Ovary (tissue), 7 donors: ENCODE measurements at regions not wholly inside any gene's neighbourhood (a gene's known extent, or its start where the extent isn't known, plus 50 kb on each side); places are given as distances from the start of the nearest gene placed in this dataset.

ENCODE experiments used
- DNase-seq, 5 donors: peaks; one replicate each; pipeline ENCODE4 v3.0.0-alpha.2; 2019 to 2020
- H3K27ac ChIP-seq, 2 donors: fragments of 200-600 bp; one replicate each; pipeline versions ENCODE4 v1.5.1 to v1.8.0; 2019 to 2022
- H3K27me3 ChIP-seq: fragments of 200-600 bp; one replicate; pipeline ENCODE4 v1.8.0; 2022
- H3K36me3 ChIP-seq: fragments of 200-600 bp; sonication (generic); one replicate; pipeline ENCODE4 v1.5.1; 2019
- H3K4me1 ChIP-seq: one replicate; pipeline ENCODE4 v1.8.1; 2013; ENCODE audit warnings: mild to moderate bottlenecking, moderate library complexity; ENCODE audit not compliant: insufficient read depth
- H3K4me3 ChIP-seq: fragments of 200-600 bp; sonication (generic); one replicate; pipeline ENCODE4 v1.5.1; 2017
- H3K9me3 ChIP-seq, 2 donors: fragments of 200-600 bp in 1 of 2; sonication (generic) in 1 of 2; one replicate each; pipeline versions ENCODE4 v1.5.1 to v1.8.1; 2013 to 2019; ENCODE audit warnings: mild to moderate bottlenecking in 1 of 2, moderate library complexity in 1 of 2
- EP300 ChIP-seq: sonication (generic); formaldehyde crosslinking; IDR thresholded peaks from one replicate; pipeline ENCODE4 v1.6.1; 2017; ENCODE audit warnings: antibody characterized with exemption
- POLR2A ChIP-seq: fragments of 450-650 bp; IDR thresholded peaks from one replicate; pipeline ENCODE4 v1.6.1; 2017; ENCODE audit warnings: antibody characterized with exemption, mild to moderate bottlenecking, moderate library complexity
- WGBS, 3 donors: extraction: QIAGEN DNeasy Blood & Tissue Kit in 1 of 3; methylation state at CpG; one replicate each; pipeline versions ENCODE4 v1.1.5 to v1.1.7; 2013 to 2017; 5-methylcytosine and 5-hydroxymethylcytosine counted together
- intact Hi-C, 4 donors: fragments of 100-400 bp; cut with DNase I; formaldehyde crosslinking; loops; one replicate each; pipeline versions ENCODE4 v1.11.0 to v1.15.1; 2022 to 2023
- TF ChIP-seq, protein P1 (sequence below), 3 donors: fragments of 450-650 bp in 2 of 3; fragments of 200-600 bp in 1 of 3; IDR thresholded peaks; one replicate each; pipeline versions ENCODE4 v1.5.1 to v1.8.0; 2016 to 2022; ENCODE audit warnings: antibody characterized with exemption in 3 of 3, mild to moderate bottlenecking in 1 of 3
- donor health status: DM: no; HTN: no; CAD: no; lungs with moderate emphysema.
- donor health status: DM: no; HTN: no; CAD: no.
- donor health status: Bipolar disorder and iron deficiency.
- donor health status: DM: no; HTN: no; CAD: no.
- donor health status: DM: yes; HTN: yes; CAD: no.

DNA sequence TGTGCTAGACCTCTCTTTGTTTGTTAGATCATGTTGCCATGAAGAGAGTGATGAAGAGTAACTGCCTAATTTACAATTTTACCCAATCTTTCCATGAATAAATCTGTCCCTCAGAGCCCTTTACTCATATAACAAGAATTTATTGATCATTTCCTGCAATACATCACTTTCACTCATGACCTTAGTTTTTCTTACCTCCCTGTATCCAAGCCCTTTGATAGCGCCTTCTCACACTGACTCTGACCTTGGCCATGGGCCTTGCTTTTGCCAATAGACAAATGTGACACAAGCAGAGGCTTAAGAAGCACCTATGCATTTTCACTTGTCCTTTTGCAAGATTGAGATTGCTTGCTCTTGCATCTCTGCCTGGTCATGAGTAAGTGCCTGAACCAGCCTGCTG, 288.1 kb downstream of the NNT start:
- Histone ChIP-seq H3K27me3 (no peaks in the 10 kb centered on the region), H3K36me3 (no peaks in the 10 kb centered on the region), H3K4me3 (no peak overlapping the region), H3K4me1 (no peaks in the 10 kb centered on the region), H3K9me3 (no peaks in the 10 kb centered on the region), H3K27ac (no peak overlapping the region)
- WGBS, 3 donors, result 46 to 94% (median 88%) methylated on average over 1 of the region's 1 CpG
- intact Hi-C loops, result no loop called here
- TF ChIP-seq, protein P1, sequence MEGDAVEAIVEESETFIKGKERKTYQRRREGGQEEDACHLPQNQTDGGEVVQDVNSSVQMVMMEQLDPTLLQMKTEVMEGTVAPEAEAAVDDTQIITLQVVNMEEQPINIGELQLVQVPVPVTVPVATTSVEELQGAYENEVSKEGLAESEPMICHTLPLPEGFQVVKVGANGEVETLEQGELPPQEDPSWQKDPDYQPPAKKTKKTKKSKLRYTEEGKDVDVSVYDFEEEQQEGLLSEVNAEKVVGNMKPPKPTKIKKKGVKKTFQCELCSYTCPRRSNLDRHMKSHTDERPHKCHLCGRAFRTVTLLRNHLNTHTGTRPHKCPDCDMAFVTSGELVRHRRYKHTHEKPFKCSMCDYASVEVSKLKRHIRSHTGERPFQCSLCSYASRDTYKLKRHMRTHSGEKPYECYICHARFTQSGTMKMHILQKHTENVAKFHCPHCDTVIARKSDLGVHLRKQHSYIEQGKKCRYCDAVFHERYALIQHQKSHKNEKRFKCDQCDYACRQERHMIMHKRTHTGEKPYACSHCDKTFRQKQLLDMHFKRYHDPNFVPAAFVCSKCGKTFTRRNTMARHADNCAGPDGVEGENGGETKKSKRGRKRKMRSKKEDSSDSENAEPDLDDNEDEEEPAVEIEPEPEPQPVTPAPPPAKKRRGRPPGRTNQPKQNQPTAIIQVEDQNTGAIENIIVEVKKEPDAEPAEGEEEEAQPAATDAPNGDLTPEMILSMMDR (IDR thresholded peaks at IDR 0.05), result no peak
- TF ChIP-seq EP300 (no peak), POLR2A (no peak)
- DNase-seq, result no peak

DNA sequence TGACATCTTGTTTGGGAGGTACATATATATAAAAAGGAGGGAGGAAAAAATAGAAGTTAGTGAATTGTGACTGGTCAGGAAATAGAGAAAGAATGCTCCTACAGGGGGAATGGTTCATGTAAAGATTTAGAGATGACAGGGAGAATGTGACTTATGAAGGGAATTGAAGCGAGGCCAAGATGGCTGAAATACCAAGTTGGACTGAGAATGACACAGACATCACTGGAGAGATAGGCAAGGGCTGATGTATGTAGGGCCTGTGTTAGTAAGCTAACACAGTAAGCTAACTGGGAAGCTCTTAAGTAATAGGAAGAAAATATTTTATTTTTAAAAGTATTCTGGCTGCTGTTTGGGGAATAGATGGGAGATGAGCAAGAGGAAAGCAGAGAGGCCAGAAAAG, 286.3 kb downstream of the NNT start:
- H3K27ac ChIP-seq, result no peak overlapping the region
- H3K4me1 ChIP-seq, result no peaks in the 10 kb centered on the region
- no peaks in the 10 kb centered on the region for H3K36me3 ChIP-seq
- intact Hi-C loops, result no loop called here
- H3K27me3 ChIP-seq, result no peaks in the 10 kb centered on the region
- no peak overlapping the region for H3K4me3 ChIP-seq
- no peak for DNase-seq
- 74 to 78% (median 78%) methylated on average over 1 of the region's 1 CpG for WGBS, 3 donors
- TF ChIP-seq POLR2A (no peak), EP300 (no peak)
- TF ChIP-seq, protein P1 (IDR thresholded peaks at IDR 0.05), result no peak
- no peaks in the 10 kb centered on the region for H3K9me3 ChIP-seq

DNA sequence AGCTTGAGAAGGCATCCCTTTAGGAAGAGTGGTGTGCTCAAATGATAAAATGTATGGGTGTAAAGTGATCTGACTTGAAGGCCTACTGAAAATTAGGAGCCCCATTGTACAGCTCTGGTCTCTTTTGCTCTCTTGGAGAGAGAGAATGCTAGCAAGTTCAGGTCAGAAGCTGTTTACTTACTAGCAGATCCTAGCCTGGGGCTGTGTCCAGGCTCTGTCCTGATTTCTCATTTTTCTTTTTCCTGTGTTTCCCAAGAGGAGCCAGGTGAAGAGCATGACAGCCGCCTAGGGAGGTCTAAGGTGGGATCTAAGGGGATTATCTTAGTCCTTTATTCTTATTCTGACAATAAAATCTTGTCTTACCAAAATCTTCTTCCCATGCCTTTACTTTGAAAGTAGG, 272.8 kb downstream of the NNT start:
- Histone ChIP-seq H3K27ac (no peak overlapping the region), H3K27me3 (no peaks in the 10 kb centered on the region), H3K9me3 (no peaks in the 10 kb centered on the region), H3K4me3 (no peak overlapping the region), H3K4me1 (no peaks in the 10 kb centered on the region), H3K36me3 (no peaks in the 10 kb centered on the region)
- intact Hi-C loops, result no loop called here
- TF ChIP-seq, protein P1 (IDR thresholded peaks at IDR 0.05), result no peak
- TF ChIP-seq POLR2A, result no peak
- WGBS, 3 donors, result 85 to 95% (median 92%) methylated on average over 1 of the region's 1 CpG
- no peak for DNase-seq

DNA sequence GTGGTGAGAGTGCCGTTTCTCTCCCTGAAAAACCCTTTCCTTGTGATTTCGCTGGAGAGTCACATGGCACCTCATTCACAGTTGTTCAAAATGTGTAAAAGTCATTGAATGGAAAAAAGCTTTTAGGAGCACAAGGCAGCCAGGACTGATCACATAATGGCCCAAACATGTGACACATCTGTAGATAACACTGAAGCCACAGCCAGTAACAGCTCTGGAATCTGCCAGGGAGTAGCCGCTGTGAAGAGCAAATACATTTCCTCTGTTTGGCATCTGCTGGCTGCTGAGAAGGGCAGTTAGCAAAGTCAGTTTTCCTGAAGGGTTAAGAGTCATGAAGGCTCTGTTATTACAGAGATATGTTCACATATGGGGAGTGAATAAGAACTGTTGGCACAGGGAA, 271.8 kb downstream of the NNT start:
- Histone ChIP-seq H3K4me3 (no peak overlapping the region), H3K9me3 (no peaks in the 10 kb centered on the region), H3K36me3 (no peaks in the 10 kb centered on the region), H3K27me3 (no peaks in the 10 kb centered on the region), H3K4me1 (no peaks in the 10 kb centered on the region), H3K27ac (no peak overlapping the region)
- TF ChIP-seq, protein P1 (IDR thresholded peaks at IDR 0.05), result no peak
- no peak for TF ChIP-seq POLR2A
- no peak for TF ChIP-seq EP300
- 65 to 72% (median 70%) methylated on average over 3 of the region's 3 CpGs for WGBS, 3 donors
- DNase-seq, result no peak
- intact Hi-C loops, result no loop called here

DNA sequence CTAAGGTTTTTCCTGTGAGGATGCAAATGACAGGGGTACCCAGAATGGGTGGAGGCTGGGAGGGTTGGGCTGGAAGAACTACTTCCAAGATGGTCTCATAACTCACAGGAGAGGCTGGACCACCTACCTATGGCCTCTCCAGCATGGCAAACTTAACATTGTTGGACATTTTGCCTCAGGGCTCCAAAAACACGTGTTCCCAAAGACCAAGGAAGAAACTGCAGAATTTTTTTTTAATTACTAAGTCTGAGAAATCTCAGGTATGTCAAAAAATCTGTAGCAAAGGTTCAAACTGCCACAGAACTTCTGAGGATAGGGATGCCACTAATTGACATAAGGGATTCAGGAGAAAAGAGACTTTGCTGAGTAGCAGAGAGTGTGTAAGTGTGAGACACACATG, 270.8 kb downstream of the NNT start:
- Histone ChIP-seq H3K27me3 (no peaks in the 10 kb centered on the region), H3K9me3 (no peaks in the 10 kb centered on the region), H3K4me3 (no peak overlapping the region), H3K4me1 (no peaks in the 10 kb centered on the region), H3K36me3 (no peaks in the 10 kb centered on the region), H3K27ac (no peak overlapping the region)
- 68 to 78% (median 71%) methylated on average over 1 of the region's 1 CpG for WGBS, 3 donors
- intact Hi-C loops, result loop anchor here in 1 of 4 donors (2.0 kb wide), 1 partner anchor 27 kb away; no protein-coding TSS in a partner anchor
- TF ChIP-seq POLR2A (no peak), EP300 (no peak)
- TF ChIP-seq, protein P1 (IDR thresholded peaks at IDR 0.05), result no peak
- DNase-seq, result no peak
